Activated CD8-positive, alpha-beta memory T cell treated with anti-CD3 and anti-CD28 coated beads for 48 hours (primary cell): ENCODE measurements at regions not wholly inside any gene's neighbourhood (a gene's known extent, or its start where the extent isn't known, plus 50 kb on each side); places are given as distances from the start of the nearest gene placed in this dataset.

Experiments
- DNase-seq, 3 experiments: peaks; one replicate each; pipeline ENCODE4 v3.0.0-alpha.2; 2020; ENCODE audit warnings: low read depth in 2 of 3, low spot score in 2 of 3

GRCh38 chr2:6384341-6384740 lies 481.4 kb downstream of the CMPK2 start:
- DNase-seq = no peak

- DNase-seq = no peak
Observed at GRCh38 chr2:6392354-6392753, 473.4 kb downstream of the CMPK2 start.

GRCh38 chr2:6392966-6393365 lies 472.7 kb downstream of the CMPK2 start:
- no peak for DNase-seq

GRCh38 chr2:6393819-6394218 lies 471.9 kb downstream of the CMPK2 start:
- no peak for DNase-seq

- no peak for DNase-seq
Observed at GRCh38 chr2:6394276-6394675, 471.4 kb downstream of the CMPK2 start.

GRCh38 chr2:6398421-6398820 lies 467.3 kb downstream of the CMPK2 start:
- DNase-seq = no peak

GRCh38 chr2:6401301-6401700 lies 464.4 kb downstream of the CMPK2 start:
- DNase-seq = no peak

- no peak for DNase-seq
Observed at GRCh38 chr2:6408057-6408456, 457.6 kb downstream of the CMPK2 start.

GRCh38 chr2:6410313-6410712 lies 455.4 kb downstream of the CMPK2 start:
- DNase-seq = no peak

- DNase-seq = no peak
Observed at GRCh38 chr2:6412533-6413091, 453.1 kb downstream of the CMPK2 start.

GRCh38 chr2:6417050-6417449 lies 448.7 kb downstream of the CMPK2 start:
- DNase-seq = no peak

- DNase-seq = no peak
Observed at GRCh38 chr2:6418291-6418690, 447.4 kb downstream of the CMPK2 start.

- DNase-seq = no peak
Observed at GRCh38 chr2:6421138-6421730, 444.5 kb downstream of the CMPK2 start.

- no peak for DNase-seq
Observed at GRCh38 chr2:6421888-6422287, 443.8 kb downstream of the CMPK2 start.

- DNase-seq = no peak
Observed at GRCh38 chr2:6423157-6423556, 442.6 kb downstream of the CMPK2 start.

GRCh38 chr2:6423944-6424343 lies 441.8 kb downstream of the CMPK2 start:
- DNase-seq = no peak

- no peak for DNase-seq
Observed at GRCh38 chr2:6425032-6425431, 440.7 kb downstream of the CMPK2 start.

GRCh38 chr2:6429210-6429986 lies 436.3 kb downstream of the CMPK2 start:
- DNase-seq = no peak

- no peak for DNase-seq
Observed at GRCh38 chr2:6434438-6434837, 431.3 kb downstream of the CMPK2 start.

- no peak for DNase-seq
Observed at GRCh38 chr2:6441800-6442199, 423.9 kb downstream of the CMPK2 start.

- DNase-seq = no peak
Observed at GRCh38 chr2:6442252-6442985, 423.3 kb downstream of the CMPK2 start.
